Hepatocyte (in vitro differentiated cells): ENCODE measurements at regions not wholly inside any gene's neighbourhood (a gene's known extent, or its start where the extent isn't known, plus 50 kb on each side); places are given as distances from the start of the nearest gene placed in this dataset.
"Not testable (repeated sequence)": the region's sequence is repeated elsewhere in the genome, so short reads cannot be mapped to it uniquely, and the experiment has no call there.

ENCODE experiments used
- DNase-seq: peaks from one replicate; pipeline ENCODE4 v3.0.0-alpha.2; 2016; ENCODE audit warnings: low spot score
- H2AFZ ChIP-seq: fragments of 200-600 bp; sonication (generic); 2 replicates; pipeline ENCODE4 v1.6.0; 2016; ENCODE audit warnings: antibody characterized with exemption, mild to moderate bottlenecking
- H3K27ac ChIP-seq: fragments of 200-600 bp; sonication (generic); 2 replicates; pipeline ENCODE4 v1.5.1; 2016; ENCODE audit warnings: mild to moderate bottlenecking
- H3K27me3 ChIP-seq: fragments of 200-600 bp; sonication (generic); 2 replicates; pipeline ENCODE4 v1.6.1; 2016
- H3K36me3 ChIP-seq: fragments of 200-600 bp; sonication (generic); replicated peaks from 2 replicates; pipeline ENCODE4 v1.5.1; 2016; ENCODE audit warnings: low read depth; ENCODE audit not compliant: insufficient read depth
- H3K4me1 ChIP-seq: fragments of 200-600 bp; sonication (generic); 2 replicates; pipeline ENCODE4 v1.5.1; 2016; ENCODE audit warnings: mild to moderate bottlenecking, moderate library complexity; ENCODE audit not compliant: insufficient read depth
- H3K4me2 ChIP-seq: fragments of 200-600 bp; sonication (generic); 2 replicates; pipeline ENCODE4 v1.6.0; 2016
- H3K4me3 ChIP-seq: fragments of 200-600 bp; sonication (generic); 2 replicates; pipeline ENCODE4 v1.5.1; 2016; ENCODE audit warnings: mild to moderate bottlenecking
- H3K79me2 ChIP-seq: fragments of 200-600 bp; sonication (generic); 2 replicates; pipeline ENCODE4 v1.6.0; 2017; ENCODE audit warnings: mild to moderate bottlenecking
- H3K9me2 ChIP-seq: fragments of 200-600 bp; sonication (generic); replicated peaks from 2 replicates; pipeline ENCODE4 v1.6.0; 2017; ENCODE audit warnings: mild to moderate bottlenecking; ENCODE audit not compliant: insufficient read depth
- H3K9me3 ChIP-seq: fragments of 200-600 bp; sonication (generic); 2 replicates; pipeline ENCODE4 v1.5.1; 2016; ENCODE audit warnings: low read depth, mild to moderate bottlenecking
- H4K20me1 ChIP-seq: fragments of 200-600 bp; sonication (generic); 2 replicates; pipeline ENCODE4 v1.6.0; 2016; ENCODE audit warnings: mild to moderate bottlenecking; ENCODE audit not compliant: insufficient read depth, poor library complexity, severe bottlenecking
- EZH2 ChIP-seq: fragments of 200-600 bp; sonication (generic); IDR thresholded peaks from 2 replicates; pipeline ENCODE4 v1.6.1; 2016; ENCODE audit warnings: antibody characterized with exemption, mild to moderate bottlenecking, borderline replicate concordance
- EZH2phosphoT487 ChIP-seq: fragments of 200-600 bp; sonication (generic); IDR thresholded peaks from one replicate; pipeline ENCODE4 v1.6.1; 2018; ENCODE audit warnings: antibody characterized with exemption, mild to moderate bottlenecking, low read depth, moderate library complexity; ENCODE audit not compliant: unreplicated experiment, severe bottlenecking
- WGBS: methylation state at CpG from one replicate; pipeline ENCODE4 v1.1.6; 2016; ENCODE audit warnings: low lambda C conversion rate; ENCODE audit errors: missing lambda C conversion rate; 5-methylcytosine and 5-hydroxymethylcytosine counted together
- TF ChIP-seq, protein P1 (sequence below): fragments of 200-600 bp; sonication (generic); IDR thresholded peaks from 2 replicates; pipeline ENCODE4 v1.5.1; 2016; ENCODE audit warnings: antibody characterized with exemption, mild to moderate bottlenecking; ENCODE audit not compliant: poor library complexity

- H2AFZ ChIP-seq = no peak overlapping the region
- no peak overlapping the region for H3K4me3 ChIP-seq
- no peak for DNase-seq
- TF ChIP-seq EZH2phosphoT487 (no peak), EZH2 (no peak)
- TF ChIP-seq, protein P1, sequence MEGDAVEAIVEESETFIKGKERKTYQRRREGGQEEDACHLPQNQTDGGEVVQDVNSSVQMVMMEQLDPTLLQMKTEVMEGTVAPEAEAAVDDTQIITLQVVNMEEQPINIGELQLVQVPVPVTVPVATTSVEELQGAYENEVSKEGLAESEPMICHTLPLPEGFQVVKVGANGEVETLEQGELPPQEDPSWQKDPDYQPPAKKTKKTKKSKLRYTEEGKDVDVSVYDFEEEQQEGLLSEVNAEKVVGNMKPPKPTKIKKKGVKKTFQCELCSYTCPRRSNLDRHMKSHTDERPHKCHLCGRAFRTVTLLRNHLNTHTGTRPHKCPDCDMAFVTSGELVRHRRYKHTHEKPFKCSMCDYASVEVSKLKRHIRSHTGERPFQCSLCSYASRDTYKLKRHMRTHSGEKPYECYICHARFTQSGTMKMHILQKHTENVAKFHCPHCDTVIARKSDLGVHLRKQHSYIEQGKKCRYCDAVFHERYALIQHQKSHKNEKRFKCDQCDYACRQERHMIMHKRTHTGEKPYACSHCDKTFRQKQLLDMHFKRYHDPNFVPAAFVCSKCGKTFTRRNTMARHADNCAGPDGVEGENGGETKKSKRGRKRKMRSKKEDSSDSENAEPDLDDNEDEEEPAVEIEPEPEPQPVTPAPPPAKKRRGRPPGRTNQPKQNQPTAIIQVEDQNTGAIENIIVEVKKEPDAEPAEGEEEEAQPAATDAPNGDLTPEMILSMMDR = no peak
- no peaks in the 10 kb centered on the region for H3K27me3 ChIP-seq
- H3K4me1 ChIP-seq = no peaks in the 10 kb centered on the region
- no peak overlapping the region for H3K27ac ChIP-seq
- H4K20me1 ChIP-seq = no peaks in the 10 kb centered on the region
- H3K9me2 ChIP-seq = no peaks in the 10 kb centered on the region
- H3K79me2 ChIP-seq = no peaks in the 10 kb centered on the region
- H3K4me2 ChIP-seq = no peak overlapping the region
- no peaks in the 10 kb centered on the region for H3K36me3 ChIP-seq
- WGBS = 83% methylated on average over 9 of the region's 9 CpGs
- H3K9me3 ChIP-seq = no peaks in the 10 kb centered on the region
These were observed 248.7 kb upstream of the NPVF start for GRCh38 chr7:25476863-25477499.

- H3K9me3 ChIP-seq, H3K36me3 ChIP-seq, H3K27me3 ChIP-seq, H3K79me2 ChIP-seq, H4K20me1 ChIP-seq, H3K9me2 ChIP-seq, H3K4me3 ChIP-seq, H3K4me2 ChIP-seq, DNase-seq, H2AFZ ChIP-seq, H3K27ac ChIP-seq, H3K4me1 ChIP-seq: not testable (repeated sequence)
These were observed 249.9 kb upstream of the NPVF start for GRCh38 chr7:25478221-25478620.

DNA sequence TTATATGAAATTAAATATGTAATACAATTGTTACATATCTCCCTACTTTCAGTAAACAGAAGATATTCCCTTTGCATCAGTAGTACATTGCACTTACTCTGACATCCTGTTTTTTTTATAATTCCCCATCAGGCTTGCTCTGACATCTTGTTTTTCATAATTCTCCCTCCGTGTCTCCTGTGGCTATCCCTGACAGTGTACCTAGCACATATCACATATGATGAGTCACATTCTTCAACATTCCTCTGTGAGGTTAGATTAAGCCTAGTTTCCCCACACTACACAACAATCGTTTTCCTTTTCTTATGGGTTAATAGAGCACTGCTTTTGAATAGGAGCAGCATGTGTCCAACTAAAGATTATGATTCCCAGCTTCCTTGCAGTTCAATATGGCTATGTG lies 250.6 kb upstream of the NPVF start:
- no peaks in the 10 kb centered on the region for H3K79me2 ChIP-seq
- H3K36me3 ChIP-seq = no peaks in the 10 kb centered on the region
- no peaks in the 10 kb centered on the region for H3K9me2 ChIP-seq
- no peaks in the 10 kb centered on the region for H4K20me1 ChIP-seq
- TF ChIP-seq, protein P1 = no peak
- no peak for TF ChIP-seq EZH2
- H3K27me3 ChIP-seq = no peaks in the 10 kb centered on the region
- no peak overlapping the region for H3K27ac ChIP-seq
- H2AFZ ChIP-seq = no peak overlapping the region
- no peak for DNase-seq
- H3K4me3 ChIP-seq = no peak overlapping the region
- 55% methylated on average over 2 of the region's 2 CpGs for WGBS
- H3K4me2 ChIP-seq = no peak overlapping the region
- no peaks in the 10 kb centered on the region for H3K9me3 ChIP-seq
- H3K4me1 ChIP-seq = no peaks in the 10 kb centered on the region

- TF ChIP-seq EZH2phosphoT487 (no peak), EZH2 (no peak)
- TF ChIP-seq, protein P1 = no peak
- Histone ChIP-seq H3K36me3 (no peaks in the 10 kb centered on the region), H2AFZ (no peak overlapping the region), H3K27ac (no peak overlapping the region), H3K4me2 (no peak overlapping the region), H3K27me3 (no peaks in the 10 kb centered on the region), H3K9me2 (no peaks in the 10 kb centered on the region), H3K4me3 (no peak overlapping the region), H4K20me1 (no peaks in the 10 kb centered on the region), H3K9me3 (no peaks in the 10 kb centered on the region), H3K4me1 (no peaks in the 10 kb centered on the region), H3K79me2 (no peaks in the 10 kb centered on the region)
- DNase-seq = peak; percentile 32
These were observed 253.6 kb upstream of the NPVF start for GRCh38 chr7:25481891-25482290.
